IMR-90 (cell line): ENCODE measurements at regions not wholly inside any gene's neighbourhood (a gene's known extent, or its start where the extent isn't known, plus 50 kb on each side); places are given as distances from the start of the nearest gene placed in this dataset.

Experiments
- FOS ChIP-seq: fragments of 150-350 bp; IDR thresholded peaks from 2 replicates; pipeline ENCODE4 v1.6.1; 2016; ENCODE audit warnings: low read depth, low read length
- TF ChIP-seq, protein P1 (sequence below): conservative IDR thresholded peaks from 2 replicates; pipeline ENCODE4 v1.5.1; 2012; ENCODE audit warnings: mild to moderate bottlenecking, low read depth, low read length, improper control_type of control experiment

DNA sequence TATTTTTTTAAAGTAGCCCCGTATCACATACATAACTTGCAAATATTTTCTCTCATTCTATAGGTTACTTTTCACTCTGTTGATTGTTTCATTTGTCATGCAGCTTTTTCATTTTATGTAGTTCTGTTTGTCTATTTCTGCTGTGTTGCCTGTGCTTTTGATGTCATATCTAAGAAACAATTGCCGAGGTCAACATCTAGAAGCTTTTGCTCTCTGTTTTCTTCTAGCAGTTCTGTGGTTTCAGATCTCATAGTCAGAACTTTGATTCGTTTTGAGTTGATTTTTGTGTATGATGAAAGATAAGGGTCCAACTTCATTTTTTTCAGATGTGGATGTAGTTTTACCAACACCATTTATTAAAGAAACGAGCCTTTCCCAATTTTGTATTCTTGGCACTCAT is 79.5 kb downstream of the CD200 start:
- no peak for TF ChIP-seq FOS
- TF ChIP-seq, protein P1, sequence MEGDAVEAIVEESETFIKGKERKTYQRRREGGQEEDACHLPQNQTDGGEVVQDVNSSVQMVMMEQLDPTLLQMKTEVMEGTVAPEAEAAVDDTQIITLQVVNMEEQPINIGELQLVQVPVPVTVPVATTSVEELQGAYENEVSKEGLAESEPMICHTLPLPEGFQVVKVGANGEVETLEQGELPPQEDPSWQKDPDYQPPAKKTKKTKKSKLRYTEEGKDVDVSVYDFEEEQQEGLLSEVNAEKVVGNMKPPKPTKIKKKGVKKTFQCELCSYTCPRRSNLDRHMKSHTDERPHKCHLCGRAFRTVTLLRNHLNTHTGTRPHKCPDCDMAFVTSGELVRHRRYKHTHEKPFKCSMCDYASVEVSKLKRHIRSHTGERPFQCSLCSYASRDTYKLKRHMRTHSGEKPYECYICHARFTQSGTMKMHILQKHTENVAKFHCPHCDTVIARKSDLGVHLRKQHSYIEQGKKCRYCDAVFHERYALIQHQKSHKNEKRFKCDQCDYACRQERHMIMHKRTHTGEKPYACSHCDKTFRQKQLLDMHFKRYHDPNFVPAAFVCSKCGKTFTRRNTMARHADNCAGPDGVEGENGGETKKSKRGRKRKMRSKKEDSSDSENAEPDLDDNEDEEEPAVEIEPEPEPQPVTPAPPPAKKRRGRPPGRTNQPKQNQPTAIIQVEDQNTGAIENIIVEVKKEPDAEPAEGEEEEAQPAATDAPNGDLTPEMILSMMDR = no peak
